Activated T-helper 2 cell treated with anti-CD3 and anti-CD28 coated beads, Interferon-gamma antibody, Interleukin-2, Interleukin-4, amounts not matched to agents 10 μg/mL and 5 μg/mL and 100 μg/mL, durations not matched to agents 14 hours and 24 hours and 36 hours (primary cell): ENCODE measurements at regions not wholly inside any gene's neighbourhood (a gene's known extent, or its start where the extent isn't known, plus 50 kb on each side); places are given as distances from the start of the nearest gene placed in this dataset.

Experiments used
- DNase-seq: peaks from one replicate; pipeline ENCODE4 v3.0.0; 2021; ENCODE audit warnings: low spot score
- H3K27ac Mint-ChIP-seq: one replicate; pipeline ENCODE4 v1.8.0; 2021; ENCODE audit warnings: mixed read lengths
- H3K27me3 Mint-ChIP-seq: one replicate; pipeline ENCODE4 v1.8.0; 2021; ENCODE audit warnings: low read depth, mixed read lengths
- H3K36me3 Mint-ChIP-seq: one replicate; pipeline ENCODE4 v1.8.0; 2021; ENCODE audit warnings: low read depth, mixed read lengths
- H3K4me1 Mint-ChIP-seq: one replicate; pipeline ENCODE4 v1.8.0; 2021; ENCODE audit warnings: low read depth, mixed read lengths
- H3K4me3 Mint-ChIP-seq: one replicate; pipeline ENCODE4 v1.8.0; 2021; ENCODE audit warnings: low read depth, mild to moderate bottlenecking, moderate library complexity, mixed read lengths
- H3K9me3 Mint-ChIP-seq: one replicate; pipeline ENCODE4 v1.8.0; 2021; ENCODE audit warnings: mixed read lengths
- intact Hi-C: fragments of 100-400 bp; cut with micrococcal nuclease; formaldehyde crosslinking; loops from one replicate; pipeline ENCODE4 v1.15.1; 2023

DNA sequence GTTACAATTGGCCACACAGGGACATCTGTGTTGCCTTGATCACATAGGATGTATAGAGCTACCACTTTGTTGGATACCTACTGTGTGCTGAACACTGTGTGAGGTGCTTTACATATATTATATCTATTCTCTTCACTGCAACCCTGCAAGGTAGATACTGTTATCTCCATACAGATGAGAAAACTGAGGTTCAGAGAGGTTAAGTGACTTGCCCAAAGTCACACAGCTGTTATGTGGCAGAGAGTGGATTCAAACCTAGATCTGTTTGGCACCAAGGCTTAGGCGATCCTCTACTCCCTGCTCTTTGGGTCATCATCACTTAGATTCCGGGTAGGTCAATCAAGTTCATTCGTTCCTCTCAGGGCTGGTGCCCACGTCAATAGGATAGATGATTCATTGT is 260.5 kb upstream of the IRX3 start:
- Mint-ChIP-seq H3K4me3 (no peak overlapping the region), H3K9me3 (no peaks in the 10 kb centered on the region), H3K4me1 (no peaks in the 10 kb centered on the region), H3K27me3 (no peaks in the 10 kb centered on the region), H3K27ac (no peak overlapping the region), H3K36me3 (no peaks in the 10 kb centered on the region)
- intact Hi-C loops, result no loop called here
- DNase-seq, result no peak

GRCh38 chr16:54546521-54546920 is 259.9 kb upstream of the IRX3 start:
- Mint-ChIP-seq H3K27me3 (no peaks in the 10 kb centered on the region), H3K9me3 (no peaks in the 10 kb centered on the region), H3K4me3 (no peak overlapping the region), H3K36me3 (no peaks in the 10 kb centered on the region), H3K4me1 (no peaks in the 10 kb centered on the region), H3K27ac (no peak overlapping the region)
- no peak for DNase-seq
- intact Hi-C loops, result no loop called here

DNA sequence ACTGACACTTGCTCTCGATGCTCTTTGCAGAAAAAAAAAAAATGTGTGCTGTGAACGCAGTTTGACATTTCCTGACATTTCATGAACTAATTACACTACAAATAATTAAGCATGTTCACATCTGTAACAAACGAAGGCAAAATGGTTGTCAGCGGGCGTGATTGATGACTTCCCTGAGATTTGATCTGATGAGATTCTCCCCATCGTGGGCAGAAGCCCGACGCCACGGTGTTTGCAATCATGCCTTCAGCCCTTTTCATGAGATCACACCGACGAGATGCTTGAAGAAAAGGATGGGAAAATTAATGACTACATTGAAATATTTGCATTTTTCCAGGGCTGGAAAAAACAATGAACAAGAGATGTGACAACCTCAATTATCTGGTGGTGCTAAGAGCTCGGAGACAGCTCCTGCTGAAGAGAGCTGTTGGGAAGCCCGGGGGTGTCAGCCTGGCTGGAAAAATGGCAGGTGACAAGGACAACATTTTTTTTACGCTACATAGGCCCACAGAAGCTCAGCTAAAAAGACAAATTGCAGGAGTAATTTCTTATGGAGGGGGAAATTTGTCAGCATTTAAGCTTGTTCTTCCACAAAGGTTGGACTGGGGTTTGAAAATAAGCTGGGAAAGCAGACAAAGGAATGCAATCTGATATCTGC is 259.4 kb upstream of the IRX3 start:
- H3K9me3 Mint-ChIP-seq, result no peaks in the 10 kb centered on the region

DNA sequence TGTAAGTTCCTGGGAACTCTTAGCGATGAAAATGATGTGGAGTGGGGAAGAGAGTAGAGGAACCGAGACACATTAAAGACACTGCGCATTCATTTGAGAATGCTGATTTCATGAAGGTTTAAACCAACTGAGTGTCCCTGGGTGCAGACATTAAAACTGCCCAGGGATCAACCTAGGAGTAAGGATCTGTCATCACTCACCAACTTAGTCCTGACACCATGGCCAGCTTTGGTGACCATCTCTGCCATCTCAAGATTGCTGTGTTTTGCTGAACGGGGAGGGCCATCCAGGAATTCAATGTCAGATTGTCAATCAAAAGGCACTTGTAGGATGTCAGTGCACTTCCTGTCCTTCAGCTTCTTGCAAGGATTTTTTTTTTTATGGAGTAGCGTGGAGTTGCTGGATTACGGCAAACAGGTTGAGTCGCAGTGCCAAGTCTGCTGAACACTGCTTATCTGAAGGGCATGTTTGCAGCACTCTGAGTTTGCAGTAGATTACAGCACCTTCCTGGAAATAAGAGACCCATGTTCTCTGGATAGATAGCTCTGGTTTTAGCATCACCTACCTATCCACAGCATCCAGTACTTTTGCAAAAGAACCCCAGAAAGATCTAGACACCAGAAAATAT is 258.1 kb upstream of the IRX3 start:
- no peaks in the 10 kb centered on the region for H3K36me3 Mint-ChIP-seq
- no peaks in the 10 kb centered on the region for H3K27me3 Mint-ChIP-seq
- H3K9me3 Mint-ChIP-seq, result no peaks in the 10 kb centered on the region
- no peak for DNase-seq
- H3K27ac Mint-ChIP-seq, result no peak overlapping the region
- no peaks in the 10 kb centered on the region for H3K4me1 Mint-ChIP-seq
- intact Hi-C loops, result no loop called here
- no peak overlapping the region for H3K4me3 Mint-ChIP-seq

More for the DNA sequence above, 259.4 kb upstream of the IRX3 start:
- H3K4me3 Mint-ChIP-seq, result no peak overlapping the region
- H3K27me3 Mint-ChIP-seq, result no peaks in the 10 kb centered on the region
- no peak for DNase-seq
- H3K4me1 Mint-ChIP-seq, result no peaks in the 10 kb centered on the region
- intact Hi-C loops, result no loop called here
- H3K36me3 Mint-ChIP-seq, result no peaks in the 10 kb centered on the region
- no peak overlapping the region for H3K27ac Mint-ChIP-seq

DNA sequence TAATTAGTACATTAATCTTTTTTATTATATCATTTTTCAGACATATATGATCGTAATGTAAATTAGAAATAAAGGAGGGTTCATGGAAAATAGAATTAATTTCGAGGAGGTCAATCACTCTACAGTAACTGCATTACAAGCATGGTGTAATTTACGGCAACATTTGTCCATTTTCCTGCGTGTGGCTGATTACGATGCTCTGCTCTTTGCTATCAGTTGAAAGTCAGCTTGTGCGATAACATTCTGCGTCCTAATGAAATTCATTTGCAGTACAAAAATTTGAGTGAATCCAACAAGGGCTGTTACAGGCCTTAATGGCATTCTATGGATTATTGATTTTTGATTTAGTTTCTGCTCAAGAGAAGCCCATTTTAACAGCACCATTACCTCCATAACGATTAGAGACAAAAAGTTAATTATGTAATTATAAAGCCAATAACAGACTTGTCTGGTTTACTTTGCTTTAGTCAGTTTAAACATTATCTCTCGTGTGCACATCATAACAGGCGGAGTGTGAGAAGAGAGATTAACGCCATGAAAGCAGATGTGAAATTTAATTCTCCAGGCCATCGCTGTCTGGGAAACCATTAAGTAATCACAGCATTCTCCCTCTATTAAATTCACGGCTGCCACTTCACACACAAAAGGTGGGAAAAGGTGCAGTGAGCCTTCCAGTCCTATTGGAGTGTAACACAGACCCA is 256.4 kb upstream of the IRX3 start:
- no peaks in the 10 kb centered on the region for H3K4me1 Mint-ChIP-seq
- H3K9me3 Mint-ChIP-seq, result no peaks in the 10 kb centered on the region
- intact Hi-C loops, result no loop called here
- DNase-seq, result no peak
- H3K27ac Mint-ChIP-seq, result no peak overlapping the region
- H3K27me3 Mint-ChIP-seq, result no peaks in the 10 kb centered on the region
- H3K4me3 Mint-ChIP-seq, result no peak overlapping the region
- H3K36me3 Mint-ChIP-seq, result no peaks in the 10 kb centered on the region

- no peaks in the 10 kb centered on the region for H3K9me3 Mint-ChIP-seq
- no peaks in the 10 kb centered on the region for H3K36me3 Mint-ChIP-seq
- H3K4me1 Mint-ChIP-seq, result no peaks in the 10 kb centered on the region
- intact Hi-C loops, result no loop called here
- no peak overlapping the region for H3K4me3 Mint-ChIP-seq
- DNase-seq, result no peak
- no peaks in the 10 kb centered on the region for H3K27me3 Mint-ChIP-seq
- H3K27ac Mint-ChIP-seq, result no peak overlapping the region
Measured at GRCh38 chr16:54540525-54541180, 254.1 kb upstream of the IRX3 start.

- DNase-seq, result no peak
- Mint-ChIP-seq H3K27me3 (no peaks in the 10 kb centered on the region), H3K4me1 (no peaks in the 10 kb centered on the region), H3K27ac (no peak overlapping the region), H3K4me3 (no peak overlapping the region), H3K9me3 (no peaks in the 10 kb centered on the region), H3K36me3 (no peaks in the 10 kb centered on the region)
- intact Hi-C loops, result no loop called here
Measured at GRCh38 chr16:54538276-54538675, 251.7 kb upstream of the IRX3 start.

DNA sequence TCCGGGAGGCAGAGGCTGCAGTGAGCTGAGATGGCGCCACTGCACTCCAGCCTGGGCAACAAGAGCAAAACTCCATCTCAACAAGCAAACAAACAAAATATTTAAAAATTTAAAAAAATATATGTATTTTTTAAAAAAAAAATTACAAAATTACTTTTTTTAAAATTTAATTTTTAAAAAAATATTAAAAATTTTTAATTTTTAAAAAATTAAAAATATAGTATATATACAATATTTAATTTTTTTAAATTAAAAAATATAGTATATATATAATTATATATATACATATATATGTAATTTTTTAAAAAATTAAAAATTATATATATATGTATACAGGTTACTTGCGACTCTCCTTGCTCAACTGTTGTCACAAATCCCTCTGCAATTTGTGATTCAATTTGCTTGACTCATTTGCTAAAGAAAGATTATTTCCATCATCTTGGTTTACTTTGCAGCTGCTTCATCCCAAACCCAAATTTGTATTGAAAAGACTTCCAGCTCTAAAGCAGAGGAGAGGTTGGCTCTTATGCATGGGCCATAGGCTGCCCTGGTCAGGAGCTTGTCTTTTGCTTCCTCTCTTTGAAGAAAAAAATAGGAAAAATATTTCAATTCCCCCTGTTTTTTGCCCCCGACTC is 247.4 kb upstream of the IRX3 start:
- Mint-ChIP-seq H3K36me3 (no peaks in the 10 kb centered on the region), H3K9me3 (peaks cover 6% of the 10 kb centered on the region), H3K4me1 (no peaks in the 10 kb centered on the region), H3K27me3 (no peaks in the 10 kb centered on the region), H3K27ac (no peak overlapping the region), H3K4me3 (no peak overlapping the region)
- intact Hi-C loops, result no loop called here
- DNase-seq, result no peak

DNA sequence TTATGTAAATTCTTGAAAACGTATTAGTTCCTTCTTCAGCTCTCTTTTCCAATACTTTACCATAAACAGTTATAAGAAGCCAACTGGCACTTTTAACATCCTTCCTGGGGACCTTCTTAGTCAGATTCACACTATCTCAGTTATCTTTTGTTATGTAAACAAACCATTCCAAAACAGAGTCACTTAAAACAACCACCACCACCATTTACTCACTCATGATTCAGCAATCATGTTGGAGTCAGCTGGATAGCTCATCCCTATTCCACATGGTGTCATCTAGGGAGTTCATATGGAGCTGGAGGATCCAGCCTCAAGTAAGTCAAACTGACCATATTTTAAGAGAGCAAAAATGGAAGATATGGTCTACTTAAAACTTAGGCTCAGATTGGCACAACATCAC is 240.3 kb upstream of the IRX3 start:
- no peak overlapping the region for H3K27ac Mint-ChIP-seq
- no peaks in the 10 kb centered on the region for H3K36me3 Mint-ChIP-seq
- H3K9me3 Mint-ChIP-seq, result no peaks in the 10 kb centered on the region

GRCh38 chr16:54526087-54526486 is 239.5 kb upstream of the IRX3 start:
- Mint-ChIP-seq H3K27ac (no peak overlapping the region), H3K4me3 (no peak overlapping the region)
- DNase-seq, result no peak

More for the DNA sequence above, 240.3 kb upstream of the IRX3 start:
- intact Hi-C loops, result no loop called here
- Mint-ChIP-seq H3K4me3 (no peak overlapping the region), H3K4me1 (no peaks in the 10 kb centered on the region), H3K27me3 (no peaks in the 10 kb centered on the region)
- no peak for DNase-seq

DNA sequence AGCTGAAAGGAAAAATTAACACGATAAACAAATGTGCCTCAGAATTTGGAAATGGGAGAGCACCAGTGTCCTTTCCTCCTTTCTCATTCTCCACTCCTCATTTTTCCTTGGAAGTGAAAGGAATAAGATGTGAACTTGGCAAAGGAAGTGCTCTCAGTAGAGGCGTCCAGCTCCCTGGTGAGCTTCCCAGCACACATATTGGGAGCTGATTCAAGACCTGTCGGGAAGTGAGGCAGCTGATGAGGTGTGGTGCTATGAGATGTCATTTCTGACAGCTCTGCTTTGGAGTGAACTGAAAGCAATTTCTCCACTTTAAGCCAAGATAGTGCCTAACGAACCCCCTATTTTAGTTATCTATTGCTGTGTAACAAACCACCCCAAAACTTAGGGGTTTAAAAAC is 238.5 kb upstream of the IRX3 start:
- H3K36me3 Mint-ChIP-seq, result no peaks in the 10 kb centered on the region
- intact Hi-C loops, result no loop called here
- H3K27ac Mint-ChIP-seq, result no peak overlapping the region
- H3K4me1 Mint-ChIP-seq, result no peaks in the 10 kb centered on the region
- no peaks in the 10 kb centered on the region for H3K9me3 Mint-ChIP-seq
- no peaks in the 10 kb centered on the region for H3K27me3 Mint-ChIP-seq
- no peak for DNase-seq
- H3K4me3 Mint-ChIP-seq, result no peak overlapping the region

More at GRCh38 chr16:54526087-54526486, 239.5 kb upstream of the IRX3 start:
- Mint-ChIP-seq H3K27me3 (no peaks in the 10 kb centered on the region), H3K4me1 (no peaks in the 10 kb centered on the region), H3K9me3 (no peaks in the 10 kb centered on the region), H3K36me3 (no peaks in the 10 kb centered on the region)
- intact Hi-C loops, result no loop called here

- intact Hi-C loops, result no loop called here
- Mint-ChIP-seq H3K36me3 (no peaks in the 10 kb centered on the region), H3K4me3 (no peak overlapping the region), H3K4me1 (no peaks in the 10 kb centered on the region), H3K27me3 (no peaks in the 10 kb centered on the region), H3K27ac (no peak overlapping the region), H3K9me3 (no peaks in the 10 kb centered on the region)
- DNase-seq, result no peak
Measured at GRCh38 chr16:54522584-54522983, 236.0 kb upstream of the IRX3 start.
